ENCODE measurements at regions not wholly inside any gene's neighbourhood (a gene's known extent, or its start where the extent isn't known, plus 50 kb on each side); places are given as distances from the start of the nearest gene placed in this dataset.

- no peak for TF ChIP-seq EZH2phosphoT487 (IDR thresholded peaks at IDR 0.05; ENCODE audit: insufficient read depth, low read depth)
- TF ChIP-seq EZH2 (IDR thresholded peaks at IDR 0.05; ENCODE audit: insufficient read depth, poor library complexity, severe bottlenecking), result no peak
- H3K4me2 ChIP-seq (ENCODE audit: unreplicated experiment), result no peak overlapping the region
- no peak overlapping the region for H2AFZ ChIP-seq
- no peak overlapping the region for H3K9ac ChIP-seq
- H3K27ac ChIP-seq, result no peak overlapping the region
- H3K4me3 ChIP-seq, result no peak overlapping the region
- no peaks in the 10 kb centered on the region for H3K4me1 ChIP-seq (ENCODE audit: insufficient read depth)
- H3K79me2 ChIP-seq (ENCODE audit: insufficient read depth), result no peaks in the 10 kb centered on the region
- no peak for DNase-seq
- no peaks in the 10 kb centered on the region for H3K36me3 ChIP-seq (ENCODE audit: low read depth)
- H4K20me1 ChIP-seq (ENCODE audit: insufficient read depth), result no peaks in the 10 kb centered on the region
- H3K9me3 ChIP-seq (ENCODE audit: low read depth), result no peaks in the 10 kb centered on the region
- no peaks in the 10 kb centered on the region for H3K27me3 ChIP-seq (replicated peaks; ENCODE audit: insufficient read depth)
- in situ Hi-C loops (cut with MboI), result no loop called here
- H3K9me2 ChIP-seq (ENCODE audit: insufficient read depth), result no peaks in the 10 kb centered on the region
- H3F3A ChIP-seq (ENCODE audit: insufficient read depth), result no peaks in the 10 kb centered on the region
Observed at GRCh38 chr1:57922130-57922529, 498.3 kb upstream of the DAB1 start.

DNA sequence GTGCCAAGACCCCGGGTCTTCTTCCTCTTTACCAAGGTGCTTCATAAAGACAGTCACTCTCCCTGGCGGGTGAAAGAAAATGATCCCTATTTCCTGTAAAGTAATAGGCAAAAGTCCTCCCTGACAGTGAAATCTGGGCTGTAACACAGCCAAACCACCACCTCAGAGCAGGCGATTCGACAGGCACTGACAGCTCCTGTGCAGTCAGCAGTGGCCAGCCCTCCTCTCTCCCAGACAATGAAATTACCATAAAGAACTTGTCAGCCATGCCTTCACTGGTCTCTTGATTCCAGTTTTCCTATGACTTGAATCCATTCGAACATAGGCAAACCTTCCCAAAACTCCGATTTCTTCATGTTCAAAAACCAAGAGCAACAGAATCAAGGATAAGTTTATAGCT, 492.2 kb upstream of the DAB1 start:
- H3F3A ChIP-seq (ENCODE audit: insufficient read depth), result no peaks in the 10 kb centered on the region
- no peaks in the 10 kb centered on the region for H4K20me1 ChIP-seq (ENCODE audit: insufficient read depth)
- no peaks in the 10 kb centered on the region for H3K36me3 ChIP-seq (ENCODE audit: low read depth)
- no peaks in the 10 kb centered on the region for H3K79me2 ChIP-seq (ENCODE audit: insufficient read depth)
- no peak overlapping the region for H3K27ac ChIP-seq
- no peaks in the 10 kb centered on the region for H3K9me2 ChIP-seq (ENCODE audit: insufficient read depth)
- H3K4me1 ChIP-seq (ENCODE audit: insufficient read depth), result no peaks in the 10 kb centered on the region
- 24 to 34% methylated on average over 6 of the region's 6 CpGs for WGBS, 2 experiments (ENCODE audit: low coverage in 1 of 2, low lambda C conversion rate in 2 of 2, missing lambda C conversion rate in 2 of 2)
- H3K9me3 ChIP-seq (ENCODE audit: low read depth), result no peaks in the 10 kb centered on the region
- no peak for DNase-seq
- in situ Hi-C loops (cut with MboI), result no loop called here
- no peak overlapping the region for H3K9ac ChIP-seq
- H3K4me3 ChIP-seq, result no peak overlapping the region
- no peak overlapping the region for H2AFZ ChIP-seq
- H3K4me2 ChIP-seq (ENCODE audit: unreplicated experiment), result no peak overlapping the region
- no peak for TF ChIP-seq EZH2 (IDR thresholded peaks at IDR 0.05; ENCODE audit: insufficient read depth, poor library complexity, severe bottlenecking)
- no peak for TF ChIP-seq EZH2phosphoT487 (IDR thresholded peaks at IDR 0.05; ENCODE audit: insufficient read depth, low read depth)
- no peaks in the 10 kb centered on the region for H3K27me3 ChIP-seq (replicated peaks; ENCODE audit: insufficient read depth)

DNA sequence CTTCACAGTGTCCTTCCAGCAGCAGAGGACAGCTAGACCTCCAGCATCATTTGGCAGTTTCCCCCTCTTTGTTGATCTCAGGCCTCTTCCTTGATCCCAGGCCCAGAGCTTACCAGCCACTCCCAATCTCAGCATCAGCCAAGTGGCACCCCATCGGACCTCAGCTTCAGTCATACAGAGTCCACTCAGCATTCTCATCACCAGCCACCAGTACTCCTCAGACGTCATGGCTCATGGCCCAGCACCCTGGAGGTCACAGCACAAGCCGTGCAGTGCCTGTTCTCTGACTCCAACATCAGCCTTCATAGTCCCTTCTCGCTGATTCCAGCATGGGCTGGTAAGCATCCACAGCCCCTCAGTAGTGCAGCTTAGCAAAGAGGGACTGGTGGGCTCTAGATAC, 487.6 kb upstream of the DAB1 start:
- Histone ChIP-seq H3K4me2 (ENCODE audit: unreplicated experiment) (no peak overlapping the region), H3K27me3 (replicated peaks; ENCODE audit: insufficient read depth) (no peaks in the 10 kb centered on the region; the same call in 1 of the 2 replicates), H3K9ac (no peak overlapping the region), H2AFZ (no peak overlapping the region), H4K20me1 (ENCODE audit: insufficient read depth) (no peaks in the 10 kb centered on the region), H3K4me3 (no peak overlapping the region), H3K27ac (no peak overlapping the region), H3K79me2 (ENCODE audit: insufficient read depth) (no peaks in the 10 kb centered on the region), H3K36me3 (ENCODE audit: low read depth) (no peaks in the 10 kb centered on the region), H3K9me3 (ENCODE audit: low read depth) (no peaks in the 10 kb centered on the region), H3F3A (ENCODE audit: insufficient read depth) (no peaks in the 10 kb centered on the region), H3K9me2 (ENCODE audit: insufficient read depth) (no peaks in the 10 kb centered on the region), H3K4me1 (ENCODE audit: insufficient read depth) (no peaks in the 10 kb centered on the region)
- in situ Hi-C loops (cut with MboI), result no loop called here
- DNase-seq, result no peak
- TF ChIP-seq EZH2phosphoT487 (IDR thresholded peaks at IDR 0.05; ENCODE audit: insufficient read depth, low read depth) (no peak), EZH2 (IDR thresholded peaks at IDR 0.05; ENCODE audit: insufficient read depth, poor library complexity, severe bottlenecking) (no peak)
- 8 to 11% methylated on average over 4 of the region's 4 CpGs for WGBS, 2 experiments (ENCODE audit: low coverage in 1 of 2, low lambda C conversion rate in 2 of 2, missing lambda C conversion rate in 2 of 2)

DNA sequence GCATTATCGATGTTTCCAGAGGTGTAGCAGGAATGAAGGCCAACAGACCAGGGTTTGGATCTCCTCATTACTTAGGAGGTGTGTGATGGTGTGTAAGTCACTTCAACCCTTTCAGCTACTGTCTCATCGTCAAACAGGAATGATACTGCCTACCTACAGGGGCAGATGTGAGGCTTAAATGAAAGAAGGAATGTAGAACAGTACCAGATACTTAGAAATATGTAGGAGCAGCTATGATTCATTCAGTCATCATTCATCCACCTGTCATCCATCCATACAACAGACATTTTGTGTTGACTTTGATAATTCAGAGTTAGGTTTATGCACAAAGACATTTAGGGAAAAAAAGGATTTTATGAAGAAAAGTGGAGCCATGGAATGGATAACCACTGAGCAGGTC, 486.9 kb upstream of the DAB1 start:
- Histone ChIP-seq H3F3A (ENCODE audit: insufficient read depth) (no peaks in the 10 kb centered on the region), H3K4me3 (no peak overlapping the region), H3K9me2 (ENCODE audit: insufficient read depth) (no peaks in the 10 kb centered on the region), H2AFZ (no peak overlapping the region), H3K27ac (no peak overlapping the region), H3K27me3 (replicated peaks; ENCODE audit: insufficient read depth) (no peaks in the 10 kb centered on the region; the same call in 1 of the 2 replicates), H3K9me3 (ENCODE audit: low read depth) (no peaks in the 10 kb centered on the region), H4K20me1 (ENCODE audit: insufficient read depth) (no peaks in the 10 kb centered on the region), H3K9ac (no peak overlapping the region), H3K36me3 (ENCODE audit: low read depth) (no peaks in the 10 kb centered on the region), H3K79me2 (ENCODE audit: insufficient read depth) (no peaks in the 10 kb centered on the region), H3K4me2 (ENCODE audit: unreplicated experiment) (no peak overlapping the region), H3K4me1 (ENCODE audit: insufficient read depth) (no peaks in the 10 kb centered on the region)
- no peak for TF ChIP-seq EZH2phosphoT487 (IDR thresholded peaks at IDR 0.05; ENCODE audit: insufficient read depth, low read depth)
- 23 to 25% methylated on average over 2 of the region's 2 CpGs for WGBS, 2 experiments (ENCODE audit: low coverage in 1 of 2, low lambda C conversion rate in 2 of 2, missing lambda C conversion rate in 2 of 2)
- in situ Hi-C loops (cut with MboI), result no loop called here
- no peak for DNase-seq

DNA sequence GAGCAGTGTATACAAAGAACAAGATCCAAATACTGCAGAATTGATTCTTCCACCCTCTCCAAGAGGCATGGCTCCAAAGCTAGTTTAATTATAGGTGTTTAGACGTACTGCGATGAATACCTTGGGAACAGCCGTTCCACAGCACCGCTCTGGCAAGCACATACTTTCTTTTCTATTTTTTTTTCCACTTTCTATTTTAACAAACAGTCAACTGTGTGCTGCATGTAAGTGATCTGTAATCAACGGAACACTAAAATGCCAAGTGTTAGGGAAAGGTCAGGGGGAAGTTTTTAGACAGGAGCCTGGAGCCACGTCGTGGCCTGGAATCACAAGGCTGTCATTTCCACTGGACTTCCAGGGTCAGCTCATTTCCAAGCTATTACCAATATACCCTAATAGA, 486.4 kb upstream of the DAB1 start:
- Histone ChIP-seq H3F3A (ENCODE audit: insufficient read depth) (no peaks in the 10 kb centered on the region), H3K9me3 (ENCODE audit: low read depth) (no peaks in the 10 kb centered on the region), H2AFZ (no peak overlapping the region), H4K20me1 (ENCODE audit: insufficient read depth) (no peaks in the 10 kb centered on the region), H3K27me3 (replicated peaks; ENCODE audit: insufficient read depth) (no peaks in the 10 kb centered on the region; the same call in 1 of the 2 replicates), H3K79me2 (ENCODE audit: insufficient read depth) (no peaks in the 10 kb centered on the region), H3K9me2 (ENCODE audit: insufficient read depth) (no peaks in the 10 kb centered on the region), H3K36me3 (ENCODE audit: low read depth) (no peaks in the 10 kb centered on the region), H3K9ac (no peak overlapping the region), H3K4me3 (no peak overlapping the region), H3K4me2 (ENCODE audit: unreplicated experiment) (no peak overlapping the region), H3K27ac (no peak overlapping the region), H3K4me1 (ENCODE audit: insufficient read depth) (no peaks in the 10 kb centered on the region)
- no peak for DNase-seq
- no peak for TF ChIP-seq EZH2phosphoT487 (IDR thresholded peaks at IDR 0.05; ENCODE audit: insufficient read depth, low read depth)
- TF ChIP-seq EZH2 (IDR thresholded peaks at IDR 0.05; ENCODE audit: insufficient read depth, poor library complexity, severe bottlenecking), result no peak
- in situ Hi-C loops (cut with MboI), result no loop called here
- WGBS, 2 experiments (ENCODE audit: low coverage in 1 of 2, low lambda C conversion rate in 2 of 2, missing lambda C conversion rate in 2 of 2), result 54 to 55% methylated on average over 7 of the region's 7 CpGs
